TTC549 (cell line): ENCODE measurements at regions not wholly inside any gene's neighbourhood (a gene's known extent, or its start where the extent isn't known, plus 50 kb on each side); places are given as distances from the start of the nearest gene placed in this dataset.
"Not testable (repeated sequence)": the region's sequence is repeated elsewhere in the genome, so short reads cannot be mapped to it uniquely, and the experiment has no call there.

ENCODE experiments used
- FAIRE-seq: peaks from 2 replicates; lab custom pipeline; 2012; peaks lifted over from hg19 to GRCh38; lab: Jason Lieb, UNC

GRCh38 chr5:100232736-100233135, 302.4 kb upstream of the FAM174A start:
- no peak for FAIRE-seq

- no peak for FAIRE-seq
These were observed 346.4 kb upstream of the FAM174A start for GRCh38 chr5:100188778-100189177.

- FAIRE-seq = no peak
These were observed 346.8 kb upstream of the FAM174A start for GRCh38 chr5:100188339-100188738.

GRCh38 chr5:100186181-100186580, 349.0 kb upstream of the FAM174A start:
- FAIRE-seq = no peak

- no peak for FAIRE-seq
These were observed 352.8 kb upstream of the FAM174A start for GRCh38 chr5:100182402-100182801.

GRCh38 chr5:100175346-100175745, 359.8 kb upstream of the FAM174A start:
- FAIRE-seq = no peak

- FAIRE-seq = no peak
These were observed 369.9 kb upstream of the FAM174A start for GRCh38 chr5:100165309-100165708.

- no peak for FAIRE-seq
These were observed 373.3 kb upstream of the FAM174A start for GRCh38 chr5:100161868-100162267.

- no peak for FAIRE-seq
These were observed 378.1 kb upstream of the FAM174A start for GRCh38 chr5:100157066-100157465.

GRCh38 chr5:100148239-100148638, 386.9 kb upstream of the FAM174A start:
- no peak for FAIRE-seq

GRCh38 chr5:100142607-100143006, 392.6 kb upstream of the FAM174A start:
- FAIRE-seq = no peak

GRCh38 chr5:100131161-100131560, 404.0 kb upstream of the FAM174A start:
- no peak for FAIRE-seq

- FAIRE-seq = no peak
These were observed 404.9 kb upstream of the FAM174A start for GRCh38 chr5:100130307-100130706.

GRCh38 chr5:100119903-100120302, 415.3 kb upstream of the FAM174A start:
- no peak for FAIRE-seq

- no peak for FAIRE-seq
These were observed 424.7 kb upstream of the FAM174A start for GRCh38 chr5:100110497-100110896.

- FAIRE-seq = no peak
These were observed 426.3 kb upstream of the FAM174A start for GRCh38 chr5:100108883-100109282.

GRCh38 chr5:100103592-100104119, 431.5 kb upstream of the FAM174A start:
- FAIRE-seq = not testable (repeated sequence)

GRCh38 chr5:100101466-100101865, 433.7 kb upstream of the FAM174A start:
- not testable (repeated sequence) for FAIRE-seq

GRCh38 chr5:100096328-100096727, 438.8 kb upstream of the FAM174A start:
- FAIRE-seq = not testable (repeated sequence)

- not testable (repeated sequence) for FAIRE-seq
These were observed 454.5 kb upstream of the FAM174A start for GRCh38 chr5:100080703-100081102.

- FAIRE-seq = not testable (repeated sequence)
These were observed 456.0 kb upstream of the FAM174A start for GRCh38 chr5:100079163-100079562.

GRCh38 chr5:100066020-100066419, 469.2 kb upstream of the FAM174A start:
- FAIRE-seq = not testable (repeated sequence)

GRCh38 chr5:100043475-100043874, 491.7 kb upstream of the FAM174A start:
- no peak for FAIRE-seq

- no peak for FAIRE-seq
These were observed 508.6 kb upstream of the FAM174A start for GRCh38 chr5:100026606-100027005.

GRCh38 chr5:100023536-100023935, 511.6 kb upstream of the FAM174A start:
- no peak for FAIRE-seq
